Esophagus muscularis mucosa (tissue), 3 donors: ENCODE measurements at regions not wholly inside any gene's neighbourhood (a gene's known extent, or its start where the extent isn't known, plus 50 kb on each side); places are given as distances from the start of the nearest gene placed in this dataset.

Experiments used
- EP300 ChIP-seq: sonication (generic); formaldehyde crosslinking; IDR thresholded peaks from one replicate; pipeline ENCODE4 v1.6.1; 2017; ENCODE audit warnings: antibody characterized with exemption
- TF ChIP-seq, protein P1 (sequence below), 3 experiments: fragments of 200-600 bp in 2 of 3; fragments of 450-650 bp in 1 of 3; sonication (generic) in 2 of 3; IDR thresholded peaks; one replicate each; pipeline ENCODE4 v1.5.1; 2017 to 2019; ENCODE audit warnings: antibody characterized with exemption in 3 of 3, mild to moderate bottlenecking in 2 of 3, moderate library complexity in 1 of 3

DNA sequence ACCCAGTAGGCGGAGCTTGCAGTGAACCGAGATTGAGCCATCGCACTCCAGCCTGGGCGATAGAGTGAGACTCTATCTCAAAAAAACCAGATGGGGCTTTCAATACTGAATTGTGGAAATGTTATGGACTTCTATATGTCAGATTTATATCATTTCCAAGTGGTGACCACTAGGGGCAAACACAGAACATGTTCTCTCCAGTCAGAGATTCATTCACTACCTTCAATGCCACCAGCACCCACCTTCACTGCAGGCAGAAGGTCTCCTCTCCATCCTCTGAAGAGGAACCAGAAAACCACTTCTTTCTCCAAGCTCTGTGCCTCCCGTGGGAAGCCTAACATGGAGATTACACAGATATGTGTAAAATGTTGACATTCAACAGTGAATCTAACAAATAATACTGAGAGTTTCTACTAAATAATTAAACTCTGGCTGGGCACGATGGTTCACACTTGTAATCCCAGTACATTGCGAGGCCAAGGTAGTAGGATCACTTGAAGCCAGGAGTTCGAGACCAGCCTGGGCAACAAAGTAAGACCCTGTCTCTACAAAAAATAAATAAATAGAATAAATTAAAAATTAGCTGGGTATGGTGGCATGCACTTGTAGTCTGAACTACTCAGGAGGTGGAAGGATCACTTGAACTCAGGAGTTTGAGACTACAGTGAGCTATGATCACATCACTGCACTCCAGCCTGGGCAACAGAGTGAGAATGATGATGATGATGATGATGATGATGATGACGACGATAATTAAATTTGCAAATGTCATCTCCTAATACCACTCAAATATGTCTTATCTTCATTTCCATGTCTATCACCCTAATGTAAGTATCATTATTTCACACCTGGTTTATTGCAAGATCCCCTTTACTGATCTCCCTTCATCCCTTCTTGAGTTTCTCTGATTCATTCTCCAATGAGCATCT is 151.1 kb downstream of the ZNF281 start:
- TF ChIP-seq, protein P1, sequence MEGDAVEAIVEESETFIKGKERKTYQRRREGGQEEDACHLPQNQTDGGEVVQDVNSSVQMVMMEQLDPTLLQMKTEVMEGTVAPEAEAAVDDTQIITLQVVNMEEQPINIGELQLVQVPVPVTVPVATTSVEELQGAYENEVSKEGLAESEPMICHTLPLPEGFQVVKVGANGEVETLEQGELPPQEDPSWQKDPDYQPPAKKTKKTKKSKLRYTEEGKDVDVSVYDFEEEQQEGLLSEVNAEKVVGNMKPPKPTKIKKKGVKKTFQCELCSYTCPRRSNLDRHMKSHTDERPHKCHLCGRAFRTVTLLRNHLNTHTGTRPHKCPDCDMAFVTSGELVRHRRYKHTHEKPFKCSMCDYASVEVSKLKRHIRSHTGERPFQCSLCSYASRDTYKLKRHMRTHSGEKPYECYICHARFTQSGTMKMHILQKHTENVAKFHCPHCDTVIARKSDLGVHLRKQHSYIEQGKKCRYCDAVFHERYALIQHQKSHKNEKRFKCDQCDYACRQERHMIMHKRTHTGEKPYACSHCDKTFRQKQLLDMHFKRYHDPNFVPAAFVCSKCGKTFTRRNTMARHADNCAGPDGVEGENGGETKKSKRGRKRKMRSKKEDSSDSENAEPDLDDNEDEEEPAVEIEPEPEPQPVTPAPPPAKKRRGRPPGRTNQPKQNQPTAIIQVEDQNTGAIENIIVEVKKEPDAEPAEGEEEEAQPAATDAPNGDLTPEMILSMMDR (IDR thresholded peaks at IDR 0.05): peak in 1 of 3 experiments; percentile 26
- TF ChIP-seq EP300: no peak
